ENCODE measurements at regions not wholly inside any gene's neighbourhood (a gene's known extent, or its start where the extent isn't known, plus 50 kb on each side); places are given as distances from the start of the nearest gene placed in this dataset.

DNA sequence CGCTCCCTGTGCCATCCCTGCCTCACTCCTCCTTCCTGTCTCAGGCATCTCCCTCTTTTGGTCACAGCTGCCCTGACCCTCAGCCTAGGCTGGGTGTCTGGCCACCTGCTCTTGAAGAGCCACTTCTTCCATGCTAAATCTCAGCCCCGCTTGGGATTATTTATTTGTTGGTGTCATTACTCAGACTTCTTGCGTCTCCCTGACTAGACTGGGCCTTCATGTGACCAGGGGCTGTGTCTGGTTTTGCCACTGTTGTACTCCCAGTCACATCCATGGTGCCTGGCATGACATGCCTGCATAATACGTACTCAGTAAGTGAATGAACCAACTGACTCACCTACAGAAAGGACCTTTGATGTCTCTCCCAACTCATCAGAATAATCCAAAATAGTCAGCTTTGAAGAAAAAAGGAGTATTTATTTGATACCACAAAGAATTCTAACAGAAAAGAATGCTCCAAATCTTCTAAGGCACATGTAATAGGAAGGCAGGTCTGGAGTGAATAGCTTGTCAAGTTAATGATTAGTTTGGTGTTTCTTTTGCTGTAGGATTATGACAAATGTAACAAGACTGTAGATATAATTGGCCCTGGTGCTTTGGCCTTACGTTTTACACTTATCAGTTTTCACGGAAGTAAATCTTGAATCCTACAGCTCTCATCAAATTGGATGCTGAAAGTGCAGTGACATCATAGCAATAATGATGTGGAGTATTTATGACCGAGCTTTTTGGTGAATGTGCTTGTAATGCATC, 84.0 kb downstream of the ALOX5AP start:
- Histone ChIP-seq H3K4me1 (ENCODE audit: control insufficient read depth, insufficient read depth, low read length) (no peaks in the 10 kb centered on the region), H3K4me3 (no peak overlapping the region), H2AFZ (ENCODE audit: control insufficient read depth, low read depth, low read length) (no peak overlapping the region), H3K4me2 (ENCODE audit: control insufficient read depth, insufficient read depth) (no peak overlapping the region), H3K9me3 (replicated peaks; ENCODE audit: control insufficient read depth, insufficient read depth, low read length) (no peaks in the 10 kb centered on the region), H3K36me3 (ENCODE audit: control insufficient read depth in 2 of 2, insufficient read depth in 2 of 2, low read length in 1 of 2) (no peaks in the 10 kb centered on the region), H3K9ac (ENCODE audit: control insufficient read depth, insufficient read depth, low read length) (no peak overlapping the region), H4K20me1 (ENCODE audit: control insufficient read depth, insufficient read depth) (no peaks in the 10 kb centered on the region), H3K79me2 (ENCODE audit: control insufficient read depth, insufficient read depth, low read length) (no peaks in the 10 kb centered on the region), H3K27me3 (replicated peaks in 1 of 2; ENCODE audit: control insufficient read depth in 2 of 2, insufficient read depth in 2 of 2, low read length in 1 of 2) (no peaks in the 10 kb centered on the region; a peak in 2 of 4 replicates), H3K27ac (ENCODE audit: control insufficient read depth, insufficient read depth) (no peak overlapping the region)
- intact Hi-C loops (cut with micrococcal nuclease; ENCODE audit: unreplicated experiment) (no loop called here), in situ Hi-C loops (cut with MboI) (no loop called here)
- DNase-seq (ENCODE audit: low read depth, low spot score) (no peak), ATAC-seq (no peak), FAIRE-seq (no peak)
- SMC1A ChIA-PET (ENCODE audit: uncharacterized antibody, unreplicated experiment): interaction anchor here (1.0 kb wide), 1 partner anchor 9 kb away, joined by 3 read pairs; no protein-coding TSS in a partner anchor
- CTCF ChIA-PET: no interaction called here
- POLR2A ChIA-PET: no interaction called here
- no TSS peak for BruUV-seq (replicated peaks)
- RAD21 ChIA-PET (ENCODE audit: unreplicated experiment): no interaction called here
- 56% methylated on average over 7 of the region's 7 CpGs for WGBS (ENCODE audit: insufficient coverage, insufficient replicate concordance, low lambda C conversion rate, missing lambda C conversion rate)
- TF ChIP-seq IKZF2 (IDR thresholded peaks at IDR 0.05) (no peak), TCF12 (IDR thresholded peaks at IDR 0.05; ENCODE audit: low read depth, low read length) (no peak), POLR2AphosphoS2 (IDR thresholded peaks at IDR 0.05; ENCODE audit: low read depth, low read length) (no peak), MEF2B (IDR thresholded peaks at IDR 0.05; ENCODE audit: partially characterized antibody, poor library complexity, severe bottlenecking) (no peak), RELA (IDR thresholded peaks at IDR 0.05; ENCODE audit: borderline replicate concordance, partially characterized antibody) (no peak), CEBPB (IDR thresholded peaks at IDR 0.05; ENCODE audit: borderline replicate concordance in 1 of 2, low read depth in 2 of 2, low read length in 2 of 2) (no peak), TARDBP (IDR thresholded peaks at IDR 0.05; ENCODE audit: borderline replicate concordance) (no peak), FOXM1 (IDR thresholded peaks at IDR 0.05; ENCODE audit: low read depth, low read length) (no peak), TCF3 (IDR thresholded peaks at IDR 0.05; ENCODE audit: borderline replicate concordance, insufficient read depth, low read depth, low read length) (no peak)
- TF ChIP-seq, protein P1, sequence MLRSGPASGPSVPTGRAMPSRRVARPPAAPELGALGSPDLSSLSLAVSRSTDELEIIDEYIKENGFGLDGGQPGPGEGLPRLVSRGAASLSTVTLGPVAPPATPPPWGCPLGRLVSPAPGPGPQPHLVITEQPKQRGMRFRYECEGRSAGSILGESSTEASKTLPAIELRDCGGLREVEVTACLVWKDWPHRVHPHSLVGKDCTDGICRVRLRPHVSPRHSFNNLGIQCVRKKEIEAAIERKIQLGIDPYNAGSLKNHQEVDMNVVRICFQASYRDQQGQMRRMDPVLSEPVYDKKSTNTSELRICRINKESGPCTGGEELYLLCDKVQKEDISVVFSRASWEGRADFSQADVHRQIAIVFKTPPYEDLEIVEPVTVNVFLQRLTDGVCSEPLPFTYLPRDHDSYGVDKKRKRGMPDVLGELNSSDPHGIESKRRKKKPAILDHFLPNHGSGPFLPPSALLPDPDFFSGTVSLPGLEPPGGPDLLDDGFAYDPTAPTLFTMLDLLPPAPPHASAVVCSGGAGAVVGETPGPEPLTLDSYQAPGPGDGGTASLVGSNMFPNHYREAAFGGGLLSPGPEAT (IDR thresholded peaks at IDR 0.05; ENCODE audit: low read depth): no peak
- TF ChIP-seq, protein P2, sequence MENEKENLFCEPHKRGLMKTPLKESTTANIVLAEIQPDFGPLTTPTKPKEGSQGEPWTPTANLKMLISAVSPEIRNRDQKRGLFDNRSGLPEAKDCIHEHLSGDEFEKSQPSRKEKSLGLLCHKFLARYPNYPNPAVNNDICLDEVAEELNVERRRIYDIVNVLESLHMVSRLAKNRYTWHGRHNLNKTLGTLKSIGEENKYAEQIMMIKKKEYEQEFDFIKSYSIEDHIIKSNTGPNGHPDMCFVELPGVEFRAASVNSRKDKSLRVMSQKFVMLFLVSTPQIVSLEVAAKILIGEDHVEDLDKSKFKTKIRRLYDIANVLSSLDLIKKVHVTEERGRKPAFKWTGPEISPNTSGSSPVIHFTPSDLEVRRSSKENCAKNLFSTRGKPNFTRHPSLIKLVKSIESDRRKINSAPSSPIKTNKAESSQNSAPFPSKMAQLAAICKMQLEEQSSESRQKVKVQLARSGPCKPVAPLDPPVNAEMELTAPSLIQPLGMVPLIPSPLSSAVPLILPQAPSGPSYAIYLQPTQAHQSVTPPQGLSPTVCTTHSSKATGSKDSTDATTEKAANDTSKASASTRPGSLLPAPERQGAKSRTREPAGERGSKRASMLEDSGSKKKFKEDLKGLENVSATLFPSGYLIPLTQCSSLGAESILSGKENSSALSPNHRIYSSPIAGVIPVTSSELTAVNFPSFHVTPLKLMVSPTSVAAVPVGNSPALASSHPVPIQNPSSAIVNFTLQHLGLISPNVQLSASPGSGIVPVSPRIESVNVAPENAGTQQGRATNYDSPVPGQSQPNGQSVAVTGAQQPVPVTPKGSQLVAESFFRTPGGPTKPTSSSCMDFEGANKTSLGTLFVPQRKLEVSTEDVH (IDR thresholded peaks at IDR 0.05; ENCODE audit: low read depth, partially characterized antibody): no peak
- TF ChIP-seq, protein P3, sequence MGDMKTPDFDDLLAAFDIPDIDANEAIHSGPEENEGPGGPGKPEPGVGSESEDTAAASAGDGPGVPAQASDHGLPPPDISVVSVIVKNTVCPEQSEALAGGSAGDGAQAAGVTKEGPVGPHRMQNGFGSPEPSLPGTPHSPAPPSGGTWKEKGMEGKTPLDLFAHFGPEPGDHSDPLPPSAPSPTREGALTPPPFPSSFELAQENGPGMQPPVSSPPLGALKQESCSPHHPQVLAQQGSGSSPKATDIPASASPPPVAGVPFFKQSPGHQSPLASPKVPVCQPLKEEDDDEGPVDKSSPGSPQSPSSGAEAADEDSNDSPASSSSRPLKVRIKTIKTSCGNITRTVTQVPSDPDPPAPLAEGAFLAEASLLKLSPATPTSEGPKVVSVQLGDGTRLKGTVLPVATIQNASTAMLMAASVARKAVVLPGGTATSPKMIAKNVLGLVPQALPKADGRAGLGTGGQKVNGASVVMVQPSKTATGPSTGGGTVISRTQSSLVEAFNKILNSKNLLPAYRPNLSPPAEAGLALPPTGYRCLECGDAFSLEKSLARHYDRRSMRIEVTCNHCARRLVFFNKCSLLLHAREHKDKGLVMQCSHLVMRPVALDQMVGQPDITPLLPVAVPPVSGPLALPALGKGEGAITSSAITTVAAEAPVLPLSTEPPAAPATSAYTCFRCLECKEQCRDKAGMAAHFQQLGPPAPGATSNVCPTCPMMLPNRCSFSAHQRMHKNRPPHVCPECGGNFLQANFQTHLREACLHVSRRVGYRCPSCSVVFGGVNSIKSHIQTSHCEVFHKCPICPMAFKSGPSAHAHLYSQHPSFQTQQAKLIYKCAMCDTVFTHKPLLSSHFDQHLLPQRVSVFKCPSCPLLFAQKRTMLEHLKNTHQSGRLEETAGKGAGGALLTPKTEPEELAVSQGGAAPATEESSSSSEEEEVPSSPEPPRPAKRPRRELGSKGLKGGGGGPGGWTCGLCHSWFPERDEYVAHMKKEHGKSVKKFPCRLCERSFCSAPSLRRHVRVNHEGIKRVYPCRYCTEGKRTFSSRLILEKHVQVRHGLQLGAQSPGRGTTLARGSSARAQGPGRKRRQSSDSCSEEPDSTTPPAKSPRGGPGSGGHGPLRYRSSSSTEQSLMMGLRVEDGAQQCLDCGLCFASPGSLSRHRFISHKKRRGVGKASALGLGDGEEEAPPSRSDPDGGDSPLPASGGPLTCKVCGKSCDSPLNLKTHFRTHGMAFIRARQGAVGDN (IDR thresholded peaks at IDR 0.05): no peak

Measured in GM12878 (cell line).